ENCODE measurements at regions not wholly inside any gene's neighbourhood (a gene's known extent, or its start where the extent isn't known, plus 50 kb on each side); places are given as distances from the start of the nearest gene placed in this dataset.

- DNase-seq = no peak
Measured at GRCh38 chr5:133853646-133854365, 114.6 kb downstream of the C5orf15 start.

- no peak for DNase-seq
Measured at GRCh38 chr5:133851521-133851920, 116.9 kb downstream of the C5orf15 start.

GRCh38 chr5:133850811-133851210 lies 117.6 kb downstream of the C5orf15 start:
- DNase-seq = no peak

- no peak for DNase-seq
Measured at GRCh38 chr5:133849116-133849515, 119.3 kb downstream of the C5orf15 start.

- no peak for DNase-seq
Measured at GRCh38 chr5:133848341-133848811, 120.0 kb downstream of the C5orf15 start.

- no peak for DNase-seq
Measured at GRCh38 chr5:133847886-133848285, 120.5 kb downstream of the C5orf15 start.

- DNase-seq = no peak
Measured at GRCh38 chr5:133847301-133847700, 121.1 kb downstream of the C5orf15 start.

GRCh38 chr5:133846478-133847226 lies 121.8 kb downstream of the C5orf15 start:
- no peak for DNase-seq

- no peak for DNase-seq
Measured at GRCh38 chr5:133845271-133845670, 123.2 kb downstream of the C5orf15 start.

- no peak for DNase-seq
Measured at GRCh38 chr5:133844836-133845235, 123.6 kb downstream of the C5orf15 start.

- DNase-seq = no peak
Measured at GRCh38 chr5:133843911-133844310, 124.5 kb downstream of the C5orf15 start.

GRCh38 chr5:133842846-133843611 lies 125.4 kb downstream of the C5orf15 start:
- DNase-seq = no peak

GRCh38 chr5:133841831-133842750 lies 126.3 kb downstream of the C5orf15 start:
- no peak for DNase-seq

GRCh38 chr5:133840168-133840567 lies 128.3 kb downstream of the C5orf15 start:
- no peak for DNase-seq

- no peak for DNase-seq
Measured at GRCh38 chr5:133839721-133840120, 128.7 kb downstream of the C5orf15 start.

- DNase-seq = no peak
Measured at GRCh38 chr5:133839090-133839489, 129.3 kb downstream of the C5orf15 start.

GRCh38 chr5:133838286-133838685 lies 130.1 kb downstream of the C5orf15 start:
- DNase-seq = no peak

GRCh38 chr5:133831491-133832224 lies 136.8 kb downstream of the C5orf15 start:
- DNase-seq = no peak

- DNase-seq = no peak
Measured at GRCh38 chr5:133830911-133831310, 137.5 kb downstream of the C5orf15 start.

- DNase-seq = no peak
Measured at GRCh38 chr5:133830281-133830680, 138.1 kb downstream of the C5orf15 start.

GRCh38 chr5:133829786-133830185 lies 138.6 kb downstream of the C5orf15 start:
- no peak for DNase-seq

GRCh38 chr5:133828722-133829121 lies 139.7 kb downstream of the C5orf15 start:
- no peak for DNase-seq

Measured in retina (tissue), 1 donor.